Fibroblast of mammary gland (primary cell): ENCODE measurements at regions not wholly inside any gene's neighbourhood (a gene's known extent, or its start where the extent isn't known, plus 50 kb on each side); places are given as distances from the start of the nearest gene placed in this dataset.
"Not testable (repeated sequence)": the region's sequence is repeated elsewhere in the genome, so short reads cannot be mapped to it uniquely, and the experiment has no call there.

Experiments
- DNase-seq: peaks from one replicate; pipeline ENCODE4 v3.0.0-alpha.2; 2010; ENCODE audit warnings: low read depth
- H3K4me3 ChIP-seq: 2 replicates; pipeline ENCODE4 v1.5.1; 2011; ENCODE audit warnings: low read depth, mild to moderate bottlenecking, low read length, moderate library complexity; ENCODE audit not compliant: control insufficient read depth
- CTCF ChIP-seq: conservative IDR thresholded peaks from 2 replicates; pipeline ENCODE4 v1.5.1; 2011; ENCODE audit warnings: low read depth, low read length, inconsistent platforms; ENCODE audit not compliant: control insufficient read depth, insufficient read depth

GRCh38 chr2:129922571-129923264 lies 56.7 kb upstream of the RAB6C start:
- H3K4me3 ChIP-seq: no peak overlapping the region
- no peak for DNase-seq
- TF ChIP-seq CTCF: no peak

GRCh38 chr2:129923265-129924091 lies 56.0 kb upstream of the RAB6C start:
- H3K4me3 ChIP-seq: no peak overlapping the region
- TF ChIP-seq CTCF: peak; percentile 52
- peak; percentile 54 for DNase-seq

GRCh38 chr2:129924115-129924514 lies 55.4 kb upstream of the RAB6C start:
- H3K4me3 ChIP-seq, DNase-seq: not testable (repeated sequence)

- no peak for TF ChIP-seq CTCF
- no peak overlapping the region for H3K4me3 ChIP-seq
- no peak for DNase-seq
Measured at GRCh38 chr2:129925381-129925780, 54.1 kb upstream of the RAB6C start.

- TF ChIP-seq CTCF: no peak
- no peak for DNase-seq
- H3K4me3 ChIP-seq: no peak overlapping the region
Measured at GRCh38 chr2:129927696-129928095, 51.8 kb upstream of the RAB6C start.

- DNase-seq: peak; percentile 96
- no peak for TF ChIP-seq CTCF
- H3K4me3 ChIP-seq: no peak overlapping the region
Measured at GRCh38 chr2:129929321-129930290, 49.9 kb upstream of the RAB6C start.
